ENCODE measurements at regions not wholly inside any gene's neighbourhood (a gene's known extent, or its start where the extent isn't known, plus 50 kb on each side); places are given as distances from the start of the nearest gene placed in this dataset.
"Not testable (repeated sequence)": the region's sequence is repeated elsewhere in the genome, so short reads cannot be mapped to it uniquely, and the experiment has no call there.

DNA sequence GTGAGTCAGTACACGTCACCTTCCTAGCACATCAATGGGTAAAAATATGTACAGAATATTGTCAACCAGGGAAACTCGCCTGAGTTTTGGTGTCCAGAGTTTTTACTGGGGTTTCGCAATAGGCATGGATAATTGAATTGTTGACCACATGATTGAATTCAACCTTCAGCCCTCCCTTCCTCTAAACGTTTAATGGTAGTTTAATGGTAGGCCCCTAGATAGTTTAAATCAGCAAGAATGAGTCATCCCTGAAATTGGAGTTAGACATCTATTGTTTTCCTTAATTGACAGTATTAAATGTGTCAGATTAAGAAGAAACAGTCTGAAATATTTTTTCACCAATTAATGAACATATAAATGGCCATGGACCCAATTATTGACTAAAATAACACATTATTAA, 57.8 kb upstream of the CACNA2D1 start:
- peaks cover 11% of the 10 kb centered on the region for H3K9me3 Mint-ChIP-seq
- ATAC-seq (replicated peaks; ENCODE audit: extremely low read depth, poor library complexity, severe bottlenecking) = no peak
- H3K27ac Mint-ChIP-seq (ENCODE audit: low read depth) = no peak overlapping the region
- no peak overlapping the region for H3K4me3 Mint-ChIP-seq
- no peaks in the 10 kb centered on the region for H3K36me3 Mint-ChIP-seq (ENCODE audit: insufficient read depth)
- no peak for DNase-seq (ENCODE audit: low spot score in 2 of 2)
- H3K27me3 Mint-ChIP-seq = no peaks in the 10 kb centered on the region
- no peaks in the 10 kb centered on the region for H3K4me1 Mint-ChIP-seq

DNA sequence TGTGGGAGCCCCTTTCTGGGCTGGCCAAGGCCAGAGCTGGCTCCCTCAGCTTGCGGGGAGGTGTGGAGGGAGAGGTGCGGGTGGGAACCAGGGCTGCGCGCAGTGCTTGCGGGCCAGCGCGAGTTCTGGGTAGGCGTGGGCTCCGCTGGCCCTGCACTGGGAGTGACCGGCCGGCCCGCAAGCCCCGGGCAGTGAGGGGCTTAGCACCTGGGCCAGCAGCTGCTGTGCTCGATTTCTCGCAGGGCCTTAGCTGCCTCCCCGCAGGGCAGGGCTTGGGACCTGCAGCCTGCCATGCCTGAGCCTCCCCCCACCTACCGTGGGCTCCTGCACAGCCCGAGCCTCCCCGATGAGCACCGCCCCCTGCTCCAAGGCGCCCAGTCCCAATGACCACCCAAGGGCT, 56.0 kb upstream of the CACNA2D1 start:
- H3K27ac Mint-ChIP-seq (ENCODE audit: low read depth); H3K36me3 Mint-ChIP-seq (ENCODE audit: insufficient read depth); H3K4me3 Mint-ChIP-seq; ATAC-seq (replicated peaks; ENCODE audit: extremely low read depth, poor library complexity, severe bottlenecking); H3K4me1 Mint-ChIP-seq; DNase-seq (ENCODE audit: low spot score in 2 of 2); H3K27me3 Mint-ChIP-seq: not testable (repeated sequence)
- H3K9me3 Mint-ChIP-seq = peaks cover 11% of the 10 kb centered on the region

DNA sequence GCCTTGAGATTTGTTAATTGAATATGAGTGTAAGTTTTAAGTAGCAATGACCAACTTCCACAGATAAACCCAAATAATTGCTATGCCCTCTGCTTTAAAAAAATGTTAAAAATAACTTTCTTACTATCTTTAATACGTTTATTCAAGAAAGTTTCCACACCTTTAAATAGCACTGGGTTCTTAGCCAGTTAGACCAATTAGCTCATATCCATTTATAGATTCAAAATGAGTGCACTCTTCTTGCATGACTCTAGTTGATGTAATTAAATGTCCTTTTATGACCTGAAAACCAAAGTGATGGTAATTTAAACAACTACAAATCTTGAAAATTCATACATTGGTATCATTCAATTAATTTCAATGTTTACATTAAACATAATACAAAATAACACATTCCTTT, 50.8 kb upstream of the CACNA2D1 start:
- Mint-ChIP-seq H3K27me3 (no peaks in the 10 kb centered on the region), H3K36me3 (ENCODE audit: insufficient read depth) (no peaks in the 10 kb centered on the region), H3K4me3 (no peak overlapping the region), H3K27ac (ENCODE audit: low read depth) (no peak overlapping the region), H3K9me3 (peaks cover 24% of the 10 kb centered on the region), H3K4me1 (no peaks in the 10 kb centered on the region)
- DNase-seq (ENCODE audit: low spot score in 2 of 2) = no peak
- no peak for ATAC-seq (replicated peaks; ENCODE audit: extremely low read depth, poor library complexity, severe bottlenecking)
